ENCODE measurements at regions not wholly inside any gene's neighbourhood (a gene's known extent, or its start where the extent isn't known, plus 50 kb on each side); places are given as distances from the start of the nearest gene placed in this dataset.

GRCh38 chr14:58778202-58778601 lies 140.4 kb downstream of the DACT1 start:
- Histone ChIP-seq H3K9ac (ENCODE audit: low read length in 3 of 3) (no peak overlapping the region), H3K4me1 (ENCODE audit: control insufficient read depth in 2 of 3, insufficient read depth in 2 of 3, low read depth in 1 of 3, low read length in 3 of 3) (no peaks in the 10 kb centered on the region), H3K27me3 (ENCODE audit: control insufficient read depth, insufficient read depth, low read length) (no peaks in the 10 kb centered on the region), H3K36me3 (ENCODE audit: control insufficient read depth in 2 of 3, insufficient read depth in 3 of 3, low read length in 3 of 3) (no peaks in the 10 kb centered on the region), H3K4me3 (ENCODE audit: low read length in 3 of 3) (no peak overlapping the region), H3K9me3 (ENCODE audit: control insufficient read depth in 2 of 3, insufficient read depth in 1 of 3, low read length in 3 of 3) (no peaks in the 10 kb centered on the region), H3K27ac (ENCODE audit: low read depth in 2 of 2, low read length in 2 of 2) (no peak overlapping the region)
- no peak for FAIRE-seq
- intact Hi-C loops (cut with DNase I) = no loop called here
- DNase-seq = no peak
- TF ChIP-seq CTCF (IDR thresholded peaks at IDR 0.05; ENCODE audit: borderline replicate concordance, extremely low read depth, insufficient read depth) = no peak

- no peaks in the 10 kb centered on the region for H3K9me3 ChIP-seq (ENCODE audit: control insufficient read depth in 2 of 3, insufficient read depth in 1 of 3, low read length in 3 of 3)
- H3K27me3 ChIP-seq (ENCODE audit: control insufficient read depth, insufficient read depth, low read length) = no peaks in the 10 kb centered on the region
- FAIRE-seq (no peak), DNase-seq (no peak)
- intact Hi-C loops (cut with DNase I) = no loop called here
- TF ChIP-seq CTCF (IDR thresholded peaks at IDR 0.05; ENCODE audit: borderline replicate concordance, extremely low read depth, insufficient read depth) = no peak
- H3K9ac ChIP-seq (ENCODE audit: low read length in 3 of 3) = no peak overlapping the region
- H3K4me3 ChIP-seq (ENCODE audit: low read length in 3 of 3) = no peak overlapping the region
- H3K27ac ChIP-seq (ENCODE audit: low read depth in 2 of 2, low read length in 2 of 2) = no peak overlapping the region
- H3K36me3 ChIP-seq (ENCODE audit: control insufficient read depth in 2 of 3, insufficient read depth in 3 of 3, low read length in 3 of 3) = no peaks in the 10 kb centered on the region
- no peaks in the 10 kb centered on the region for H3K4me1 ChIP-seq (ENCODE audit: control insufficient read depth in 2 of 3, insufficient read depth in 2 of 3, low read depth in 1 of 3, low read length in 3 of 3)
Measured at GRCh38 chr14:58779376-58779775, 141.6 kb downstream of the DACT1 start.

- Histone ChIP-seq H3K4me1 (ENCODE audit: control insufficient read depth in 2 of 3, insufficient read depth in 2 of 3, low read depth in 1 of 3, low read length in 3 of 3) (no peaks in the 10 kb centered on the region), H3K27me3 (ENCODE audit: control insufficient read depth, insufficient read depth, low read length) (no peaks in the 10 kb centered on the region), H3K4me3 (ENCODE audit: low read length in 3 of 3) (no peak overlapping the region), H3K9me3 (ENCODE audit: control insufficient read depth in 2 of 3, insufficient read depth in 1 of 3, low read length in 3 of 3) (no peaks in the 10 kb centered on the region), H3K9ac (ENCODE audit: low read length in 3 of 3) (no peak overlapping the region), H3K27ac (ENCODE audit: low read depth in 2 of 2, low read length in 2 of 2) (no peak overlapping the region), H3K36me3 (ENCODE audit: control insufficient read depth in 2 of 3, insufficient read depth in 3 of 3, low read length in 3 of 3) (no peaks in the 10 kb centered on the region)
- DNase-seq (no peak), FAIRE-seq (no peak)
- TF ChIP-seq CTCF (IDR thresholded peaks at IDR 0.05; ENCODE audit: borderline replicate concordance, extremely low read depth, insufficient read depth) = no peak
- intact Hi-C loops (cut with DNase I) = no loop called here
Measured at GRCh38 chr14:58780185-58780584, 142.4 kb downstream of the DACT1 start.

- no peak overlapping the region for H3K27ac ChIP-seq (ENCODE audit: low read depth in 2 of 2, low read length in 2 of 2)
- no peaks in the 10 kb centered on the region for H3K36me3 ChIP-seq (ENCODE audit: control insufficient read depth in 2 of 3, insufficient read depth in 3 of 3, low read length in 3 of 3)
- DNase-seq (no peak), FAIRE-seq (no peak)
- H3K27me3 ChIP-seq (ENCODE audit: control insufficient read depth, insufficient read depth, low read length) = no peaks in the 10 kb centered on the region
- no peak for TF ChIP-seq CTCF (IDR thresholded peaks at IDR 0.05; ENCODE audit: borderline replicate concordance, extremely low read depth, insufficient read depth)
- no peak overlapping the region for H3K4me3 ChIP-seq (ENCODE audit: low read length in 3 of 3)
- H3K4me1 ChIP-seq (ENCODE audit: control insufficient read depth in 2 of 3, insufficient read depth in 2 of 3, low read depth in 1 of 3, low read length in 3 of 3) = no peaks in the 10 kb centered on the region
- no peaks in the 10 kb centered on the region for H3K9me3 ChIP-seq (ENCODE audit: control insufficient read depth in 2 of 3, insufficient read depth in 1 of 3, low read length in 3 of 3)
- intact Hi-C loops (cut with DNase I) = no loop called here
- no peak overlapping the region for H3K9ac ChIP-seq (ENCODE audit: low read length in 3 of 3)
Measured at GRCh38 chr14:58780605-58781004, 142.8 kb downstream of the DACT1 start.

Data from kidney (tissue), 13 donors.